ENCODE measurements at regions not wholly inside any gene's neighbourhood (a gene's known extent, or its start where the extent isn't known, plus 50 kb on each side); places are given as distances from the start of the nearest gene placed in this dataset.
"Not testable (repeated sequence)": the region's sequence is repeated elsewhere in the genome, so short reads cannot be mapped to it uniquely, and the experiment has no call there.

GRCh38 chr7:81045491-81046030 lies 126.7 kb upstream of the SEMA3C start:
- DNase-seq (ENCODE audit: low read depth), result no peak

DNA sequence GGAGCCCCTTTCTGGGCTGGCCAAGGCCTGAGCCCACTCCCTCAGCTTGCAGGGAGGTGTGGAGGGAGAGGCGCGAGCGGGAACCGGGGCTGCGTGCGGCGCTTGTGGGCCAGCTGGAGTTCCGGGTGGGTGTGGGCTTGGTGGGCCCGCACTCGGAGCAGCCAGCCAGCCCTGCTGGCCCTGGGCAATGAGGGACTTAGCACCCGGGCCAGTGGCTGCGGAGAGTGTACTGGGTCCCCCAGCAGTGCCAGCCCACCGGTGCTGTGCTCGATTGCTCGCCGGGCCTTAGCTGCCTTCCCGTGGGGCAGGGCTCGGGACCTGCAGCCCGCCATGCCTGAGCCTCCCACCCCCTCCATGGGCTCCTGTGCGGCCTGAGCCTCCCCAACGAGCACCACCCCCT lies 123.8 kb upstream of the SEMA3C start:
- not testable (repeated sequence) for DNase-seq (ENCODE audit: low read depth)

- no peak for DNase-seq (ENCODE audit: low read depth)
Measured at GRCh38 chr7:81040496-81040895, 121.6 kb upstream of the SEMA3C start.

DNA sequence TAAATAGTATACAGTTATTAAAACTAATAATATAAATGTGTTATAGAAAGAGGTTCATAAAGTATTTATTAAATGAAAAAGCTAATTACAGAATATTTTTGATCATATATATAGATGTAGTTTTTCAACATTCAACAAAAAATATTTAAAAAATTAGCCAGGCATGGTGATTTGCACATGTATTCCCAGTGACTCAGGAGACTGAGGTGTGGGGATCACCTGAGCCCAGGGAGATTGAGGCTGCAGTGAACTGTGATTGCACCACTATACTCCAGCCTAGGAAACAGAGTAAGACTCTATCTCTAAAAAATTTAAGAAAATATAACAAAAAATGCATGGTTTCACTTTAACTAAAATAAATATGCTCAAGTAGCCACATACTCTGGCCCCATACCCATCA lies 118.0 kb upstream of the SEMA3C start:
- DNase-seq (ENCODE audit: low read depth), result no peak

DNA sequence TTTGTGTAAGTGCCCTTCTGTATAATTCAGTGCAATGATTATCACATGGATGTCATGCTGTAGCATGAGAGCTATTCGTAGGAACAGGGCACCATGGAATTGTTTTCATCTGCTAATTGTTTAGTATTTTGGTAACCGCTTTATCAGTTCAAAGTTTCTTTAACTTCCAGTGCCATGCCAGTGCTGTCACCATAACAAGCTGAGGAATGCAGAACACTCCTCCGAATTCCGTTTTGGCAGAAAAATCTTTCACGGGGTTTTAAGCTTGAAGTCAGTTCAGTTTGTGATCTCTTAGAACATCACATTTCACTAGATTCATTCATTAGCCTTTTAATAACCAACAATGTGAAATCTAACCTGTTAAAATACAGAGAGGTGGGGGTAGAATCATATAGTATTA lies 117.2 kb upstream of the SEMA3C start:
- no peak for DNase-seq (ENCODE audit: low read depth)

DNA sequence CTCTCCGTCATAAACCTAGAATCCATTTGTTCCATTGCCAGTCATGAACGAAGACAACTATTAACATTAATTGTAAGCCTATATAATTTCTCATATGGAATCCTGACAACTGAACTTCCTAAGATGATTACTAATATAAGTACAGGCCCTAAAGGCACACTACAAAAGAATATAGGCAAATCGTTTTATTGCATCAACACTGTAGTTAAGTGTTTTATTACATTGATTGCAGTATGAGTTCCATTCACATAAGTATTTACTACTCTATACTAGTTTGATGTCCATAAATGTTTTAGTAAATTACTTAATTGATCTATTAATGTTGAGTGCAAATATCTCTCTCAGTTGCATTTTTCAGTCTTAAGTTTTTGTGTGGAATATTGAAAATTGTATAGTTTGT lies 113.1 kb upstream of the SEMA3C start:
- no peak for DNase-seq (ENCODE audit: low read depth)

DNA sequence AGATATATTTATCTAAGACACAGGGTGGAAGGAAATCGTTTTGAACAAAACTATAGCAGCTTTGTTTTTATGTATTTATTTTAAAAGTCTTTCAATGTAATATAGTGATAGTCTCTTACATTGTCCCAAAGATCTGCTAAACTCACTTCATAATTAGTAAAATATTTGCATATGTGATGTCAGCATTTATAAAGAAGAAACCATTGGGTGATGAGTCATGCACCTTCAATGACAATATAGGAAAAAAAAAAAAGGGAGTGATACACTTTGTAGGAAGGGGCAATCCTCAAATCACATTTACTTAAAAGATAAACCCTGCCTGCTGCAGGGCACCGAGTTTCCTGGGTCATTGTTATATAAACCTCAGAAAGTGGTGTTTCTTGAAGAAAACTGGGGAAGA lies 112.4 kb upstream of the SEMA3C start:
- no peak for DNase-seq (ENCODE audit: low read depth)

DNA sequence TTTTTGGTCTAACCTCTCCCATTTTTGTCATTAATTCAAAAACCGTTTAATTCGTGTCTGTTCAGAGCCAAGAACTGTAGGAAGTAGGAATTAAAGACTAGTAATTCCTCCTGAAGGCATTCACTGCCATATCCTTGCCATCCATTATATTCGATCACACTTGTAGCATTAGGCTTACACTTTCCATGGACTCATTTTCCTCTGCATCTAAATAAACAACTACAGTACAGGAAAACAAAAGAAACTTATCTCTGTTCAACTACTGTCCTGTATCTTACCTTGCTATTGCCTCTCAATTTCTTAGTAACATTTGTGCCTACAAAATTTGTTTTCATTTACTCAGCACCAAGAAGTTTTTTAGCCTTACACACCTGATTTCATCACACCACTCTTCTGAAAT lies 111.6 kb upstream of the SEMA3C start:
- no peak for DNase-seq (ENCODE audit: low read depth)

DNA sequence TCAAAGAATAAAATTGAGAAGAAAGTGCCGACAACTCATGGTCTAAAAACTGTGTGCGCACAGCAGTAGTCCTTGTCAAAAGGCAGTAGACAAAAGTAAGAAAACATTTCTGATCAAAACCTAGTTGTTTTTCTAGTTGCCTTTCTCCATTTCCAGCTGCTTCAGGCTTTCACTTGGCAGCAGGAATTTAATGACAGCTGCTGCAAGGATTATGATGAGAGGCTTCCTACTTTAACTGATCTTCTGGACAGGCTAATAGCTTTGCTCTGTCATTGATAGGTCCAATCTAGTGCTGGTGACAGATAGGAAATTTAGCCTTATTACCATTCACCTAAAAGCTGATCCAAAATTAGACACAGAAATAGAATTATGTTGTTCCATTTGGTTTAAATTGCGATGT lies 110.7 kb upstream of the SEMA3C start:
- no peak for DNase-seq (ENCODE audit: low read depth)

DNA sequence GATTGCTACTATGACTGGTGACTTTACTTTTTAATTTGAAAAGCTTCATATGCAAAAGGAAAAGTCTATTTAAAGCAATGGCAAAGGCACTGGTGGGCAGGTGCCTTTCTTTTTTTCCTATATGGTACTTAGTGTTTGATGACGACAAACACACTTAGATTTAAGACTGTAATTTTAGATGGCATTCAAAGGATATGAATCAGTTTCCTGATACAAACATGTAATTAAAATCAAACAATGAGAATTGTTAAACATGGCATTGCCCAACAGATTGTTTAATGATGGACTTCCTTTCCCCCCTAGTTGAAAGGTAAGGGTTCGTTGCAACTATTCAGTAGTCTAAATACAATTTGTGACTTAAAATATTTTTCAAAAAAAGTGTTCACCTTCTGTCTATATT lies 106.5 kb upstream of the SEMA3C start:
- no peak for DNase-seq (ENCODE audit: low read depth)

DNA sequence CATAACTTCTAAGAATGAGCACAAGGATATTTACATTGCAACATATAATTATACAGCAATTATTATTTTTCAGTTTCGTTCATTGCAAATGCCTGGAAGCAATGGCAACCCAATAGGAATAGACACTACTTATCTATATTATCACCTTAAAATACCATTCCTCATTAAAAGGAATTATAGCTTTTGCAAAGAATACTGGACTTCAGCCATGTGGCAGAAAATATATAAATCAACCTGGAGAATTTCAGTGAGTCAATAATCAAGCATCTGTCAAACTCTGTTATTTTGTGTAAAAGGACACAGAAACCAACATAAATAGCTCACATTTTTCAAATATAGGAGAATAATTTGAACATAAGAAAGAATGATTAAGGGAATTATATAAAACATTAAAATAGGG lies 96.1 kb upstream of the SEMA3C start:
- no peak for DNase-seq (ENCODE audit: low read depth)

- no peak for DNase-seq (ENCODE audit: low read depth)
Measured at GRCh38 chr7:81014266-81014665, 95.4 kb upstream of the SEMA3C start.

- no peak for DNase-seq (ENCODE audit: low read depth)
Measured at GRCh38 chr7:81013083-81013817, 94.4 kb upstream of the SEMA3C start.

DNA sequence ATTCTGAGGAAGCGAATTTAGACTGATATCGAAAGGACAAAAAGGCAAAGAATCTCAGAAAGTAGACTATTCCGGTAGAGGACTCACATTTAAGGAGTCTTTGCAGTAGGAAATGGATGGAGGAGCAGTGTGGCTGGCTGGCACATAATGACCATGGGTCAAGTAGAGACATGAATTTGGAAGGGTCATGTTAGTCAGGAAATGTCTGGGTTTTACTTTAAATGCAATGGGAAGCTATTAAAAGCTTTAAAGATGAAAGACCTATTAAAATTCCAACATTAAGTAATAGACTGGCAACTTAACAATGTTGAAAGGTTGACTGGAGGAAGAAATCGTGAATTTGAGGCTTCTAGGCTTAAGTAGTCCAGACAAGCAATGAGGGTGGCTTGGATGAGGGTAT lies 90.0 kb upstream of the SEMA3C start:
- no peak for DNase-seq (ENCODE audit: low read depth)

- no peak for DNase-seq (ENCODE audit: low read depth)
Measured at GRCh38 chr7:81007051-81007450, 88.2 kb upstream of the SEMA3C start.

DNA sequence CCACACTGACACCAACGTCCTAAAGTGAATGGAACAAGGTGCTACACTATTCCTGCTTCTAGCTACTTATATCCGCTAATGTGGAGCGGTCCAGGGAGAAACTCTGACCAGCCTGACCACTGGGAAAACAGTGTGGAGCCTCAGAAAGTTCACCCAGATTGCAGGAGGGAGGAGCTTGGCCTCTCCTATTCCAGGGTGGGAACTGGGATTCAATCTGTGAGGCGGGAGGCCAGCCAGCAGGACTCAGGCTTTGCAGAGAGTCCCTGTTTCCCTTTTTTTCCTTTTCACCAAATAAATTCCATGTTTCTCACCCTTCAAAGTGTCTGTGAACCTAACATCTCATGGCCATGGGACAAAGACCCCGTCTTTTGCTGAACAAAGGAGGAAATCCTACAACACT lies 86.4 kb upstream of the SEMA3C start:
- DNase-seq (ENCODE audit: low read depth), result no peak

DNA sequence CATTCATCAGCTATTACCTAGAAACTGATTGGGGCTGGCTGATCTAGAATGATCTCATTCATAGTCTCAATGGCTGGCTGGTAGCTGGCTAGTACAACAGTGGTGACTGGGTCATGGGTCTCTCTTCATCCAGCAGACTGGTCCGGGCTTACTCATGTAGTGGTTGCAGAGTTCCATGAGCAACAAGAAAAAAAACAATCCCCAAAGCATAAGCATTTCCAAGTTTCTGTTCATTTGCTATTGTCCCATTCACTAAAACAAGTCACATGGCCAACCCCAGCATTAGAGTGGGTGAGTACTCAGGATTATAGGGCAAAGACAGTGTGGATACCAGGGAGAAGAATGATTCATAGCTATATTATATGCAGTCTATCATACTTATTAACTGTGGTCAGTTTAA lies 85.2 kb upstream of the SEMA3C start:
- no peak for DNase-seq (ENCODE audit: low read depth)

- no peak for DNase-seq (ENCODE audit: low read depth)
Measured at GRCh38 chr7:81003326-81003725, 84.5 kb upstream of the SEMA3C start.

GRCh38 chr7:81002421-81002820 lies 83.6 kb upstream of the SEMA3C start:
- DNase-seq (ENCODE audit: low read depth), result no peak

- DNase-seq (ENCODE audit: low read depth), result no peak
Measured at GRCh38 chr7:80999771-81000170, 80.9 kb upstream of the SEMA3C start.

GRCh38 chr7:80999100-80999499 lies 80.2 kb upstream of the SEMA3C start:
- DNase-seq (ENCODE audit: low read depth), result no peak

GRCh38 chr7:80997841-80998240 lies 79.0 kb upstream of the SEMA3C start:
- no peak for DNase-seq (ENCODE audit: low read depth)

DNA sequence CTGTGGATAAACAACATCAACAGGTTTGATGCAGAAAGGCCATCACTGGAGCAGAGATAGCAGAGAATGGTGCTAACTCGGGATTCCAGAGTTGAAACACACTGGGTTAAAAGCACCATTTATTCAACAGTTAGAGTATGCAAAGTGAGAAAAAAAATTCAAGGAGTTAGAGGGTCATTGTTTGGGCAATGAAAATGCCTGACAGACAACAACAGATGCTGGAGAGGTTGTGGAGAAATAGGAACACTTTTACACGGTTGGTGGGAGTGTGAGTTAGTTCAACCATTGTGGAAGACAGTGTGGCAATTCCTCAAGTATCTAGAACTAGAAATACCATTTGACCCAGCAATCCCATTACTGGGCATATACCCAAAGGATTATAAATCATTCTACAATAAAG lies 77.4 kb upstream of the SEMA3C start:
- DNase-seq (ENCODE audit: low read depth), result not testable (repeated sequence)

DNA sequence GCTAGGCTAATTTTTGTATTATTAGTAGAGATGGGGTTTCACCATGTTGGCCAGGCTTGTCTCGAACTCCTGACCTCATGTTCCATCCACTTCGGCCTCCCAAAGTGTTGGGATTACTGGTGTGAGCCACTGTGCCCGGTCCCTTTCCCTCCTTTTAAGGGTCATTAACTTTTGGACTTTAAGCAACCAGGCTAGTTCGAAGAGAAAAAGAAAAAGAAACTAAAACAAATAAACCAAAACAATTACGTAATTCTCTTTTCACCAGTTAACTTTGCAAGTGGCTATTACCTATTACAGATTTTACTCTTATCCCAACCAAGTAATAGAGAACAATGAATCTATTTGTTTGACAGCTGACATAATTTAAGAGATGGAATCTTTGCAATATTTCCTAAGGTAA lies 72.8 kb upstream of the SEMA3C start:
- no peak for DNase-seq (ENCODE audit: low read depth)
